Left lung (tissue), 4 donors: ENCODE measurements at regions not wholly inside any gene's neighbourhood (a gene's known extent, or its start where the extent isn't known, plus 50 kb on each side); places are given as distances from the start of the nearest gene placed in this dataset.
A peak's percentile ranks its signal among the peaks of the same experiment; 100 is the strongest.
"Not testable (repeated sequence)": the region's sequence is repeated elsewhere in the genome, so short reads cannot be mapped to it uniquely, and the experiment has no call there.

Experiments
- ATAC-seq: fragments of 200-7000 bp; cut with Tn5 transposase; one replicate; pipeline ENCODE4 v1.9.1; 2020; ENCODE audit warnings: moderate library complexity
- DNase-seq, 4 donors: peaks; one replicate each; pipeline ENCODE4 v3.0.0-alpha.2; 2013 to 2020
- H3K27ac ChIP-seq, 2 donors: fragments of 200-600 bp; sonication (generic) in 1 of 2; one replicate each; pipeline versions ENCODE4 v1.5.0 to v1.8.0; 2020 to 2021
- H3K27me3 ChIP-seq, 2 donors: fragments of 200-600 bp; sonication (generic) in 1 of 2; one replicate each; pipeline versions ENCODE4 v1.5.0 to v1.8.0; 2020 to 2021
- H3K36me3 ChIP-seq, 2 donors: fragments of 200-600 bp; sonication (generic) in 1 of 2; one replicate each; pipeline versions ENCODE4 v1.5.0 to v1.8.0; 2020 to 2021
- H3K4me1 ChIP-seq, 2 donors: fragments of 200-600 bp; one replicate each; pipeline ENCODE4 v1.8.0; 2021
- H3K4me3 ChIP-seq, 2 donors: fragments of 200-600 bp; sonication (generic) in 1 of 2; one replicate each; pipeline versions ENCODE4 v1.5.0 to v1.8.0; 2020 to 2021; ENCODE audit warnings: mild to moderate bottlenecking in 1 of 2
- H3K9me3 ChIP-seq, 2 donors: fragments of 200-600 bp; sonication (generic) in 1 of 2; one replicate each; pipeline versions ENCODE4 v1.5.0 to v1.8.0; 2020 to 2021
- intact Hi-C, 2 donors: fragments of 100-400 bp; cut with DNase I; formaldehyde crosslinking; loops; one replicate each; pipeline versions ENCODE4 v1.11.2 to v1.14.2; 2022
- TF ChIP-seq, protein P1 (sequence below), 2 donors: fragments of 200-600 bp; sonication (generic) in 1 of 2; IDR thresholded peaks; one replicate each; pipeline versions ENCODE4 v1.5.0 to v1.8.0; 2021; ENCODE audit warnings: antibody characterized with exemption in 2 of 2
- donor health status: DM: no; HTN: yes; CAD: no.
- donor health status: DM: no; HTN: no; CAD: no.

DNA sequence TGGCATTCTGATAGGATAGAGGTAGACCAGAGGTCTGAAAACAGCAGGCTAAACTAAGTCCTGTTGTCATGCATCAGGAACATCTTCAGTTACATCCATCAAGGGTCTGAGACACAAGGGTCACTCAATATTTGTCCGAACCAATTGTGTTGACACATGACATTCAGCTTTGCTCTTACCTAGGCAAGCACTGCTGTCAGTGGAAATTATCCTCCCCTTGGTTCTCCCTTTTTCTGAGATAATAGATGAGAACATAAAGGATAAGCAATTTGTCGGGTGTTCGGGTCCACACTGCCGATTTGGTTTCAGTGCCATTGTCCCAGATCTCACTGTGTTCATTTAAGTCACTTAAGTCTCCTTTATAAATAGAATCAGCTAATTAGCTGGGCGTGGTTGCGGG lies 148.3 kb upstream of the MSX2 start:
- H3K27me3 ChIP-seq, result peaks cover 0 to 20% of the 10 kb centered on the region in 2 donors
- no peak overlapping the region for H3K4me3 ChIP-seq
- H3K27ac ChIP-seq, result no peak overlapping the region
- no peaks in the 10 kb centered on the region for H3K4me1 ChIP-seq
- DNase-seq (no peak), ATAC-seq (no peak)
- TF ChIP-seq, protein P1, sequence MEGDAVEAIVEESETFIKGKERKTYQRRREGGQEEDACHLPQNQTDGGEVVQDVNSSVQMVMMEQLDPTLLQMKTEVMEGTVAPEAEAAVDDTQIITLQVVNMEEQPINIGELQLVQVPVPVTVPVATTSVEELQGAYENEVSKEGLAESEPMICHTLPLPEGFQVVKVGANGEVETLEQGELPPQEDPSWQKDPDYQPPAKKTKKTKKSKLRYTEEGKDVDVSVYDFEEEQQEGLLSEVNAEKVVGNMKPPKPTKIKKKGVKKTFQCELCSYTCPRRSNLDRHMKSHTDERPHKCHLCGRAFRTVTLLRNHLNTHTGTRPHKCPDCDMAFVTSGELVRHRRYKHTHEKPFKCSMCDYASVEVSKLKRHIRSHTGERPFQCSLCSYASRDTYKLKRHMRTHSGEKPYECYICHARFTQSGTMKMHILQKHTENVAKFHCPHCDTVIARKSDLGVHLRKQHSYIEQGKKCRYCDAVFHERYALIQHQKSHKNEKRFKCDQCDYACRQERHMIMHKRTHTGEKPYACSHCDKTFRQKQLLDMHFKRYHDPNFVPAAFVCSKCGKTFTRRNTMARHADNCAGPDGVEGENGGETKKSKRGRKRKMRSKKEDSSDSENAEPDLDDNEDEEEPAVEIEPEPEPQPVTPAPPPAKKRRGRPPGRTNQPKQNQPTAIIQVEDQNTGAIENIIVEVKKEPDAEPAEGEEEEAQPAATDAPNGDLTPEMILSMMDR (IDR thresholded peaks at IDR 0.05), result no peak
- H3K36me3 ChIP-seq, result no peaks in the 10 kb centered on the region
- H3K9me3 ChIP-seq, result no peaks in the 10 kb centered on the region
- intact Hi-C loops, result no loop called here

DNA sequence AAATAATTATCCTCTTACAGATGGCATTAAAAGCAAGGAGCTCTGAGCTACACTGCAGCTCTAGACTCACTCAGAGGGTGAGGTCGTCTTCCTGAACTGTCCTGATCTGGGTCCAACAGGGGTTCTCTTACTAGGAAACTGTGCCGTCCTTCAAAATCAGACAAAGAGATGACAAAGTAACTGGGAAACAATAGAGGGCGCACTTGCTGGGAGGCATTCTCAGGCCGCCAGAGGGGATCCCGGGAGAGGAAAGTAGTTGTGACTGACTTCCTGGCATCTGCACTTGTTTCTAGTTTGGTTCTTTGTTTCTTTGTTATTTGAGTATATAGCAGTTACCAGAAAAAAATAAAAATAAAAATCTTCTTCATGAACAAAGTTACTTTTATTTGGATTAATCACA lies 142.9 kb upstream of the MSX2 start:
- ATAC-seq, result peak; percentile 71
- intact Hi-C loops, result no loop called here
- H3K27ac ChIP-seq, result no peak overlapping the region
- DNase-seq, result no peak
- H3K27me3 ChIP-seq, result peaks cover 0 to 19% of the 10 kb centered on the region in 2 donors
- no peaks in the 10 kb centered on the region for H3K36me3 ChIP-seq
- no peaks in the 10 kb centered on the region for H3K4me1 ChIP-seq
- H3K9me3 ChIP-seq, result peaks cover 0 to 4% of the 10 kb centered on the region in 2 donors
- H3K4me3 ChIP-seq, result no peak overlapping the region
- TF ChIP-seq, protein P1 (IDR thresholded peaks at IDR 0.05), result no peak

DNA sequence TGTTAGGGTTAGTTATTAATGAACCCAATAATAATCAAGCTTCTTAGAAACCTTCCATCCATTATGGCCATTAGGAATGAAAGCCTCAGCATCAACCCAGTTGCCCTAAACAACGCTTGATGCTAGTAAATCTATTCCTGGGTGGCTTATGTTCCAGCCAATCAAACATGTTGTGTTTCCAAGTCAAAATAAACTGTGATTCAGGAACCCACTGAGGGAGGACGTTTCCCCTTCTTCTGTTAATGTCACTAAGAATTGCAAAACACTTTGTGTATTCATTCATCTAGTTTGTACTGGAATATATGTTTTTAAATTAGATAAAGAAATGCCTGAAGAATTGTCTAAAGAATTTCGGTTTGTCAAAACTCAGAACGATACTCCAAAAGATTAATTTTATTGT lies 142.5 kb upstream of the MSX2 start:
- Histone ChIP-seq H3K36me3 (no peaks in the 10 kb centered on the region), H3K27ac (no peak overlapping the region), H3K4me1 (no peaks in the 10 kb centered on the region), H3K9me3 (peaks cover 0 to 4% of the 10 kb centered on the region in 2 donors), H3K4me3 (no peak overlapping the region), H3K27me3 (peaks cover 0 to 19% of the 10 kb centered on the region in 2 donors)
- TF ChIP-seq, protein P1 (IDR thresholded peaks at IDR 0.05), result no peak
- ATAC-seq, result no peak
- DNase-seq, result no peak
- intact Hi-C loops, result no loop called here

DNA sequence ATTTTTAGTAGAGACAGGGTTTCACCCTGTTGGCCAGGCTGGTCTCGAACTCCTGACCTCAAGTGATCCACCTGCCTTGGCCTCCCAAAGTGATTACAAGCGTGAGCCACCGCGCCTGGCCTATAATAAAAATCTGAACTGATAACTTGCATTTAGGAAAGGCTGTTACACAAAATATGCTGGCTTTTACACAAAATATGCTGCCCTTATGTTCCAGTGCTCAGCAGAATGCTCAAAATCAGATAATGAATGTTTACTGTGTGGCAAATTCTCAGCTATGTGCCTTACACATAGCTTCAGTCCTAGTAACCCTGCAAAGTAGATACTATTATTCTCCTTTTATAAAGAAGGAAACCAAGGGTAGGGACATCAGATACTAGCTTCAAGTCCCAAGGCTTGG lies 141.3 kb upstream of the MSX2 start:
- DNase-seq (no peak), ATAC-seq (no peak)
- TF ChIP-seq, protein P1 (IDR thresholded peaks at IDR 0.05), result no peak
- H3K36me3 ChIP-seq, result no peaks in the 10 kb centered on the region
- intact Hi-C loops, result no loop called here
- H3K4me3 ChIP-seq, result no peak overlapping the region
- no peak overlapping the region for H3K27ac ChIP-seq
- peaks cover 0 to 19% of the 10 kb centered on the region in 2 donors for H3K27me3 ChIP-seq
- no peaks in the 10 kb centered on the region for H3K4me1 ChIP-seq
- peaks cover 0 to 4% of the 10 kb centered on the region in 2 donors for H3K9me3 ChIP-seq

DNA sequence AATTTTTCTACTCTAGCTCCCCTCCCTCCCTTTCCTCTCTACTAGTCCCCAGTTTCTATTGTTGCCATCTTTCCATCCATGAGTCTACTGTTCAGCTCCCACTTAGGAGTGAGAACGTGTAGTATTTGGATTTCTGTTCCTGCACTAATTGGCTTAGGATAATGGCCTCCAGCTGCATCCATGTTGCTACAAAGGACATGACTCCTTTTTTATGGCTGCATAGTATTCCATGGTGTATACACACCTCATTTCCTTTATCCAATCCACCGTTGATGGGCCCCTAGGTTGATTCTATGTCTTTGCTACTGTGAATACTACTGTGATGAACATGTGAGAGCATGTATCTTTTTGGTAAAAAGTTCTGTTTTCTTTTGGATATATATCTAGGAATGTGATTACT lies 138.9 kb upstream of the MSX2 start:
- intact Hi-C loops, result no loop called here
- peaks cover 0 to 29% of the 10 kb centered on the region in 2 donors for H3K27me3 ChIP-seq
- H3K9me3 ChIP-seq, result peaks cover 0 to 4% of the 10 kb centered on the region in 2 donors
- no peaks in the 10 kb centered on the region for H3K36me3 ChIP-seq
- TF ChIP-seq, protein P1 (IDR thresholded peaks at IDR 0.05), result no peak
- no peaks in the 10 kb centered on the region for H3K4me1 ChIP-seq
- H3K4me3 ChIP-seq, result no peak overlapping the region
- no peak overlapping the region for H3K27ac ChIP-seq
- ATAC-seq (no peak), DNase-seq (no peak)

DNA sequence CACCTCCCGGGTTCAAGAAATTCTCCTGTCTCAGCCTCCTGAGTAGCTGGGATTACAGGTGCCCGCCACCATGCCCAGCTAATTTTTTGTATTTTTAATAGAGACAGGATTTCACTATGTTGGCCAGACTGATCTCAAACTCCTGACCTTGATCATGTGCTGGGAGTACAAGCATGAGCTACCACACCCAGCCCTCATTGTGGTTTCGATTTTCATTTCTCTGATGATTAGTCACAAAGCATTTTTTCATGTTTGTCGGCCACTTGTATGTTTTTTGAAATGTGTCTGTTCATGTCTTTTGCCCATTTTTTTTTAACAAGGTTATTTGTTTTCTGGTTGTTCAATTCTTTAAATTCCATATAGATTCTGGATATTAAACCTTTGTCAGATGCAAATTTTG lies 138.2 kb upstream of the MSX2 start:
- H3K9me3 ChIP-seq, H3K36me3 ChIP-seq, H3K4me1 ChIP-seq, ATAC-seq, H3K4me3 ChIP-seq, intact Hi-C loops, DNase-seq, H3K27ac ChIP-seq: not testable (repeated sequence)
- H3K27me3 ChIP-seq, result peaks cover 0 to 22% of the 10 kb centered on the region in 2 donors
